ENCODE measurements at regions not wholly inside any gene's neighbourhood (a gene's known extent, or its start where the extent isn't known, plus 50 kb on each side); places are given as distances from the start of the nearest gene placed in this dataset.

- Histone ChIP-seq H3K9me2 (ENCODE audit: low read depth, low read length) (no peaks in the 10 kb centered on the region; the same call in 1 of the 2 replicates), H3K4me3 (ENCODE audit: low read depth, low read length, poor library complexity, severe bottlenecking) (no peak overlapping the region), H3K9me3 (ENCODE audit: low read length) (0 out of 2 replicates have a peak, but pooled peaks cover 4% of the 10 kb centered on the region), H3K4me1 (ENCODE audit: insufficient read depth, low read length, severe bottlenecking) (no peaks in the 10 kb centered on the region), H3K27me3 (ENCODE audit: insufficient read depth, low read length) (no peaks in the 10 kb centered on the region), H3F3A (ENCODE audit: insufficient read depth, low read length) (no peaks in the 10 kb centered on the region), H3K9ac (ENCODE audit: low read length) (no peak overlapping the region), H3K4me2 (ENCODE audit: low read length) (no peak overlapping the region), H4K20me1 (ENCODE audit: insufficient read depth, low read length) (no peaks in the 10 kb centered on the region), H3K79me2 (ENCODE audit: insufficient read depth, low read length) (no peaks in the 10 kb centered on the region), H3K36me3 (ENCODE audit: insufficient read depth, low read length) (no peaks in the 10 kb centered on the region), H3K27ac (ENCODE audit: low read depth, low read length, poor library complexity, severe bottlenecking) (no peak overlapping the region), H2AFZ (ENCODE audit: low read length) (no peak overlapping the region)
- TF ChIP-seq CTCF (IDR thresholded peaks at IDR 0.05; ENCODE audit: low read length), result no peak
- TF ChIP-seq EZH2 (IDR thresholded peaks at IDR 0.05; ENCODE audit: borderline replicate concordance, low read length), result no peak
Observed at GRCh38 chr13:78265098-78265497, 338.3 kb downstream of the POU4F1 start.

- no peaks in the 10 kb centered on the region for H3K79me2 ChIP-seq (ENCODE audit: insufficient read depth, low read length)
- H3K36me3 ChIP-seq (ENCODE audit: insufficient read depth, low read length), result no peaks in the 10 kb centered on the region
- H3F3A ChIP-seq (ENCODE audit: insufficient read depth, low read length), result no peaks in the 10 kb centered on the region
- H2AFZ ChIP-seq (ENCODE audit: low read length), result no peak overlapping the region
- no peak overlapping the region for H3K4me3 ChIP-seq (ENCODE audit: low read depth, low read length, poor library complexity, severe bottlenecking)
- no peaks in the 10 kb centered on the region for H3K4me1 ChIP-seq (ENCODE audit: insufficient read depth, low read length, severe bottlenecking)
- H3K4me2 ChIP-seq (ENCODE audit: low read length), result no peak overlapping the region
- TF ChIP-seq EZH2 (IDR thresholded peaks at IDR 0.05; ENCODE audit: borderline replicate concordance, low read length) (no peak), CTCF (IDR thresholded peaks at IDR 0.05; ENCODE audit: low read length) (no peak)
- H3K9ac ChIP-seq (ENCODE audit: low read length), result no peak overlapping the region
- no peaks in the 10 kb centered on the region for H3K27me3 ChIP-seq (ENCODE audit: insufficient read depth, low read length)
- 0 out of 2 replicates have a peak, but pooled peaks cover 4% of the 10 kb centered on the region for H3K9me3 ChIP-seq (ENCODE audit: low read length)
- no peaks in the 10 kb centered on the region for H4K20me1 ChIP-seq (ENCODE audit: insufficient read depth, low read length)
- H3K27ac ChIP-seq (ENCODE audit: low read depth, low read length, poor library complexity, severe bottlenecking), result no peak overlapping the region
- no peaks in the 10 kb centered on the region; the same call in 1 of the 2 replicates for H3K9me2 ChIP-seq (ENCODE audit: low read depth, low read length)
Observed at GRCh38 chr13:78258304-78258703, 339.7 kb upstream of the EDNRB start.

- H3K36me3 ChIP-seq (ENCODE audit: insufficient read depth, low read length), result no peaks in the 10 kb centered on the region
- no peak overlapping the region for H3K4me2 ChIP-seq (ENCODE audit: low read length)
- TF ChIP-seq CTCF (IDR thresholded peaks at IDR 0.05; ENCODE audit: low read length) (no peak), EZH2 (IDR thresholded peaks at IDR 0.05; ENCODE audit: borderline replicate concordance, low read length) (no peak)
- no peak overlapping the region for H2AFZ ChIP-seq (ENCODE audit: low read length)
- peaks cover 3% of the 10 kb centered on the region; the same call in 1 of the 2 replicates for H3K27me3 ChIP-seq (ENCODE audit: insufficient read depth, low read length)
- H3K79me2 ChIP-seq (ENCODE audit: insufficient read depth, low read length), result no peaks in the 10 kb centered on the region
- H3K9me2 ChIP-seq (ENCODE audit: low read depth, low read length), result no peaks in the 10 kb centered on the region; the same call in none of the 2 replicates
- H4K20me1 ChIP-seq (ENCODE audit: insufficient read depth, low read length), result no peaks in the 10 kb centered on the region
- H3K4me1 ChIP-seq (ENCODE audit: insufficient read depth, low read length, severe bottlenecking), result no peaks in the 10 kb centered on the region
- H3K9me3 ChIP-seq (ENCODE audit: low read length), result 0 out of 2 replicates have a peak, but pooled peaks cover 4% of the 10 kb centered on the region
- no peak overlapping the region for H3K9ac ChIP-seq (ENCODE audit: low read length)
- no peaks in the 10 kb centered on the region for H3F3A ChIP-seq (ENCODE audit: insufficient read depth, low read length)
- no peak overlapping the region for H3K4me3 ChIP-seq (ENCODE audit: low read depth, low read length, poor library complexity, severe bottlenecking)
- H3K27ac ChIP-seq (ENCODE audit: low read depth, low read length, poor library complexity, severe bottlenecking), result no peak overlapping the region
Observed at GRCh38 chr13:78256484-78256883, 337.9 kb upstream of the EDNRB start.

All from OCI-LY1 (cell line).